PC-3 (cell line): ENCODE measurements at regions not wholly inside any gene's neighbourhood (a gene's known extent, or its start where the extent isn't known, plus 50 kb on each side); places are given as distances from the start of the nearest gene placed in this dataset.

Experiments used
- ATAC-seq: fragments of 200-7000 bp; cut with Tn5 transposase; 2 replicates; pipeline ENCODE4 v1.9.1; 2020; ENCODE audit warnings: mild to moderate bottlenecking, moderate library complexity
- BruUV-seq: library from RNA; stranded (reverse); fragments of 400-500 nt; replicated peaks from 2 replicates; lab custom pipeline; 2021; lab: Mats Ljungman, UMichigan
- CTCF ChIA-PET: fragments of 300-600 bp; sonication (Branson Sonifier 250); formaldehyde crosslinking; loops from one replicate; lab custom pipeline; 2022; ENCODE audit warnings: antibody characterized with exemption; lab: Charles Lee
- POLR2A ChIA-PET: fragments of 300-600 bp; sonication (Branson Sonifier 250); formaldehyde crosslinking; loops from one replicate; lab custom pipeline; 2022; ENCODE audit warnings: antibody characterized with exemption; ENCODE audit not compliant: unreplicated experiment; lab: Charles Lee
- DNase-seq: peaks from one replicate; pipeline ENCODE4 v3.0.0-alpha.2; 2015
- H2AFZ ChIP-seq: fragments of 300-600 bp; sonication (generic); 2 replicates; pipeline ENCODE4 v1.6.0; 2016; ENCODE audit warnings: antibody characterized with exemption, low read length
- H3F3A ChIP-seq: fragments of 300-600 bp; sonication (generic); one replicate; pipeline ENCODE4 v1.6.0; 2017; ENCODE audit warnings: antibody characterized with exemption, low read length, control low read depth, mild to moderate bottlenecking; ENCODE audit not compliant: unreplicated experiment
- H3K27ac ChIP-seq: fragments of 300-600 bp; sonication (generic); 2 replicates; pipeline ENCODE4 v1.5.1; 2016; ENCODE audit warnings: mild to moderate bottlenecking, low read length
- H3K27me3 ChIP-seq: fragments of 300-600 bp; sonication (generic); 2 replicates; pipeline ENCODE4 v1.6.1; 2016; ENCODE audit warnings: low read length, mixed read lengths
- H3K36me3 ChIP-seq: fragments of 300-600 bp; sonication (generic); 2 replicates; pipeline ENCODE4 v1.6.1; 2016; ENCODE audit warnings: low read depth, mixed run types, low read length, mixed read lengths
- H3K4me1 ChIP-seq: fragments of 300-600 bp; sonication (generic); 2 replicates; pipeline ENCODE4 v1.5.1; 2016; ENCODE audit warnings: low read length; ENCODE audit not compliant: insufficient read depth
- H3K4me2 ChIP-seq: fragments of 300-600 bp; sonication (generic); 2 replicates; pipeline ENCODE4 v1.6.0; 2016; ENCODE audit warnings: low read length
- H3K4me3 ChIP-seq: fragments of 300-600 bp; sonication (generic); 2 replicates; pipeline ENCODE4 v1.5.1; 2016; ENCODE audit warnings: mild to moderate bottlenecking, low read length, mixed read lengths
- H3K79me2 ChIP-seq: fragments of 300-600 bp; sonication (generic); 2 replicates; pipeline ENCODE4 v1.6.1; 2017; ENCODE audit warnings: low read length, mixed read lengths
- H3K9ac ChIP-seq: fragments of 300-600 bp; sonication (generic); 2 replicates; pipeline ENCODE4 v1.6.0; 2016; ENCODE audit warnings: mild to moderate bottlenecking, low read length
- H3K9me2 ChIP-seq: fragments of 300-600 bp; sonication (generic); replicated peaks from 2 replicates; pipeline ENCODE4 v1.6.1; 2016; ENCODE audit warnings: mixed run types, low read length, mixed read lengths
- H3K9me3 ChIP-seq: fragments of 300-600 bp; sonication (generic); 2 replicates; pipeline ENCODE4 v1.6.1; 2016; ENCODE audit warnings: low read length, mixed read lengths
- H4K20me1 ChIP-seq: fragments of 300-600 bp; sonication (generic); 2 replicates; pipeline ENCODE4 v1.6.1; 2016; ENCODE audit warnings: low read length, mixed read lengths
- CTCF ChIP-seq: fragments of 300-600 bp; sonication (generic); conservative IDR thresholded peaks from 2 replicates; pipeline ENCODE4 v1.5.1; 2017; ENCODE audit warnings: antibody characterized with exemption, low read depth, mild to moderate bottlenecking, low read length
- EZH2 ChIP-seq: fragments of 300-600 bp; sonication (generic); IDR thresholded peaks from one replicate; pipeline ENCODE4 v1.6.1; 2017; ENCODE audit warnings: antibody characterized with exemption, mild to moderate bottlenecking, low read length; ENCODE audit not compliant: unreplicated experiment
- EZH2phosphoT487 ChIP-seq: fragments of 300-600 bp; sonication (generic); IDR thresholded peaks from 2 replicates; pipeline ENCODE4 v1.6.1; 2018; ENCODE audit warnings: mild to moderate bottlenecking, antibody characterized with exemption, low read length, borderline replicate concordance
- intact Hi-C: fragments of 100-400 bp; cut with micrococcal nuclease; formaldehyde crosslinking; loops from 2 replicates; pipeline ENCODE4 v1.9.0; 2023

GRCh38 chrX:19202171-19202570 lies 79.9 kb upstream of the ADGRG2 start:
- ChIA-PET CTCF (no interaction called here), POLR2A (no interaction called here)
- DNase-seq (no peak), ATAC-seq (no peak)
- no peak overlapping the region for H3K4me2 ChIP-seq
- BruUV-seq, result no TSS peak
- H3K4me3 ChIP-seq, result no peak overlapping the region
- H4K20me1 ChIP-seq, result no peaks in the 10 kb centered on the region
- H3K9me2 ChIP-seq, result no peaks in the 10 kb centered on the region
- H2AFZ ChIP-seq, result no peak overlapping the region
- H3F3A ChIP-seq, result no peaks in the 10 kb centered on the region
- H3K9me3 ChIP-seq, result no peaks in the 10 kb centered on the region
- no peak overlapping the region for H3K9ac ChIP-seq
- H3K27ac ChIP-seq, result no peak overlapping the region
- H3K27me3 ChIP-seq, result no peaks in the 10 kb centered on the region
- no peaks in the 10 kb centered on the region for H3K36me3 ChIP-seq
- no peaks in the 10 kb centered on the region for H3K4me1 ChIP-seq
- H3K79me2 ChIP-seq, result no peaks in the 10 kb centered on the region
- intact Hi-C loops, result no loop called here
- no peak for TF ChIP-seq EZH2
- TF ChIP-seq CTCF, result no peak
- no peak for TF ChIP-seq EZH2phosphoT487

DNA sequence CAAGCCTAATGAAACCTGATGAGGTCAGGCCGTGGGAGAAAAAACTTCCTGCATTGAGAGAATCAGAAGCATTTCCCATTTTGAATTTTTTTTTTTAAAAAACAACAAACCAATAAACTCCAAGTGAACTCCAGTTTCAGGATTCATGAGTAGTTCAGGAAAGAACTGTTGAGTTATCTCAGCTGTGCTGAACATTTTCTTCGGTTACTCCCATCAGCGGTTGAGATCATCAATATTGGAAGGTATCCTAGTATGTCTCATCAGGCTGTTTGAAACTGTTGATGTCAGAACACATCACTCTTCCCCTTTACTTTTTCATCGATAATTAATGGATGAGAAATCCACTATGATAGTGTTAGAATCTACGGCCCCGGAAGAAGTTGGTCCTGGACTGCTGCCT lies 82.4 kb upstream of the ADGRG2 start:
- intact Hi-C loops, result no loop called here
- no peak overlapping the region for H3K9ac ChIP-seq
- ChIA-PET POLR2A (no interaction called here), CTCF (no interaction called here)
- H3K9me3 ChIP-seq, result no peaks in the 10 kb centered on the region
- no peaks in the 10 kb centered on the region for H4K20me1 ChIP-seq
- H3K4me1 ChIP-seq, result no peaks in the 10 kb centered on the region
- no peak overlapping the region for H3K27ac ChIP-seq
- no peak overlapping the region for H3K4me3 ChIP-seq
- H3F3A ChIP-seq, result no peaks in the 10 kb centered on the region
- no peak for TF ChIP-seq EZH2phosphoT487
- TF ChIP-seq CTCF, result no peak
- no peak for TF ChIP-seq EZH2
- H3K4me2 ChIP-seq, result no peak overlapping the region
- H3K9me2 ChIP-seq, result no peaks in the 10 kb centered on the region
- BruUV-seq, result no TSS peak
- ATAC-seq (no peak), DNase-seq (no peak)
- no peaks in the 10 kb centered on the region for H3K79me2 ChIP-seq
- no peaks in the 10 kb centered on the region for H3K36me3 ChIP-seq
- H3K27me3 ChIP-seq, result no peaks in the 10 kb centered on the region
- no peak overlapping the region for H2AFZ ChIP-seq

GRCh38 chrX:19212037-19212436 lies 89.8 kb upstream of the ADGRG2 start:
- intact Hi-C loops, result no loop called here
- BruUV-seq, result no TSS peak
- Histone ChIP-seq H3K4me1 (peaks cover 22% of the 10 kb centered on the region), H2AFZ (no peak overlapping the region), H4K20me1 (no peaks in the 10 kb centered on the region), H3K9ac (no peak overlapping the region), H3K9me2 (no peaks in the 10 kb centered on the region), H3F3A (no peaks in the 10 kb centered on the region), H3K36me3 (no peaks in the 10 kb centered on the region), H3K27ac (no peak overlapping the region), H3K9me3 (no peaks in the 10 kb centered on the region), H3K4me3 (no peak overlapping the region), H3K4me2 (no peak overlapping the region), H3K27me3 (no peaks in the 10 kb centered on the region), H3K79me2 (no peaks in the 10 kb centered on the region)
- CTCF ChIA-PET, result no interaction called here
- ATAC-seq (no peak), DNase-seq (no peak)
- no peak for TF ChIP-seq EZH2phosphoT487
- TF ChIP-seq EZH2, result no peak
- TF ChIP-seq CTCF, result no peak
- POLR2A ChIA-PET, result no interaction called here
